ENCODE measurements at regions not wholly inside any gene's neighbourhood (a gene's known extent, or its start where the extent isn't known, plus 50 kb on each side); places are given as distances from the start of the nearest gene placed in this dataset.

- TF ChIP-seq POLR2AphosphoS5 (IDR thresholded peaks at IDR 0.05; ENCODE audit: low read depth, low read length), result no peak
- TF ChIP-seq POLR2A (IDR thresholded peaks at IDR 0.05; ENCODE audit: low read depth, low read length), result no peak
- no peak for TF ChIP-seq TAF1 (IDR thresholded peaks at IDR 0.05; ENCODE audit: borderline replicate concordance, low read depth, low read length)
Observed at GRCh38 chr3:127408022-127408683, 120.3 kb upstream of the PRR20G start.
